HS-5 (cell line): ENCODE measurements at regions not wholly inside any gene's neighbourhood (a gene's known extent, or its start where the extent isn't known, plus 50 kb on each side); places are given as distances from the start of the nearest gene placed in this dataset.
"Not testable (repeated sequence)": the region's sequence is repeated elsewhere in the genome, so short reads cannot be mapped to it uniquely, and the experiment has no call there.

Experiments
- DNase-seq: peaks from one replicate; pipeline ENCODE4 v3.0.0-alpha.2; 2012; ENCODE audit warnings: low read depth

- not testable (repeated sequence) for DNase-seq
Measured at GRCh38 chr14:23898359-23898758, 55.2 kb upstream of the DHRS4 start.

GRCh38 chr14:23899788-23900187 is 53.8 kb upstream of the DHRS4 start:
- DNase-seq, result no peak

- DNase-seq, result no peak
Measured at GRCh38 chr14:23903442-23903841, 50.1 kb upstream of the DHRS4 start.
